ENCODE measurements at regions not wholly inside any gene's neighbourhood (a gene's known extent, or its start where the extent isn't known, plus 50 kb on each side); places are given as distances from the start of the nearest gene placed in this dataset.

DNA sequence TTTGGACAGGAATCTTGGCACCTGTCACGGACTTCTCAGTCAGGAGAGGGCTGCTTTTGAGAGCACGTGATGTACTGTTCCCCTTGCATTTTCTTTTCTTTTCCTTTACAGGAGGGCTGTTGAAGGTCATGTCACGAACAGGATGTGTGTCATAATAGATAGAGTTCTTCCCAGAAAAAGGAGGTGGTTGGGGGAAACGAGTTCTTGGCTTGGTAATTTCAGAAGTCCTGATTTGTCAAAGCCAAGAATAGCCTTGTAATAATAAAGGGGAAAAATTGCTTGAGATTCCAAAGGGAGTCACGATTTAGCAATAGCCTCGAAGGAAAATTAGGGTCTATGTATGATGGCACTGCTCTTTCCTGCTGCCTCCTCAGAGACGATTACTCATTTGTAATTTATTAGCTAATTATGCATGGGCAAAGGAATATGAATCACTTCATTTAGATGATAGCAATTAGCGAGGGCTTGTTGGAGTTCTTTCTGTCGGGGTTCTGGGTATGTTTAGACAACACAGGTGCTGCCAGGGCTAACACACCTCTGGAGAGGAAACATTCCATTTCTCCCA lies 277.7 kb upstream of the N4BP1 start:
- Histone ChIP-seq H3K27me3 (ENCODE audit: control insufficient read depth, insufficient read depth, low read length) (no peaks in the 10 kb centered on the region), H4K20me1 (ENCODE audit: control insufficient read depth, extremely low read depth, insufficient read depth, low read length) (no peaks in the 10 kb centered on the region), H3K27ac (ENCODE audit: insufficient read depth, low read length) (no peak overlapping the region), H3K4me3 (replicated peaks in 1 of 4; ENCODE audit: control extremely low read depth in 1 of 4, insufficient read depth in 1 of 4, low read depth in 3 of 4, low read length in 4 of 4) (no peak overlapping the region), H3K4me1 (ENCODE audit: control insufficient read depth, extremely low read depth, insufficient read depth, low read length) (no peaks in the 10 kb centered on the region), H3K36me3 (ENCODE audit: control insufficient read depth, insufficient read depth, low read length) (no peaks in the 10 kb centered on the region), H2AFZ (ENCODE audit: low read length) (no peak overlapping the region), H3K79me2 (ENCODE audit: control insufficient read depth, insufficient read depth, low read length) (no peaks in the 10 kb centered on the region), H3K9ac (ENCODE audit: insufficient read depth, low read length) (no peak overlapping the region), H3K9me3 (ENCODE audit: control insufficient read depth, insufficient read depth, low read depth, low read length) (no peaks in the 10 kb centered on the region), H3K4me2 (ENCODE audit: extremely low read depth, insufficient read depth, low read length) (no peak overlapping the region)
- no peak for DNase-seq (ENCODE audit: low read depth in 2 of 2)
- TF ChIP-seq, protein P1, sequence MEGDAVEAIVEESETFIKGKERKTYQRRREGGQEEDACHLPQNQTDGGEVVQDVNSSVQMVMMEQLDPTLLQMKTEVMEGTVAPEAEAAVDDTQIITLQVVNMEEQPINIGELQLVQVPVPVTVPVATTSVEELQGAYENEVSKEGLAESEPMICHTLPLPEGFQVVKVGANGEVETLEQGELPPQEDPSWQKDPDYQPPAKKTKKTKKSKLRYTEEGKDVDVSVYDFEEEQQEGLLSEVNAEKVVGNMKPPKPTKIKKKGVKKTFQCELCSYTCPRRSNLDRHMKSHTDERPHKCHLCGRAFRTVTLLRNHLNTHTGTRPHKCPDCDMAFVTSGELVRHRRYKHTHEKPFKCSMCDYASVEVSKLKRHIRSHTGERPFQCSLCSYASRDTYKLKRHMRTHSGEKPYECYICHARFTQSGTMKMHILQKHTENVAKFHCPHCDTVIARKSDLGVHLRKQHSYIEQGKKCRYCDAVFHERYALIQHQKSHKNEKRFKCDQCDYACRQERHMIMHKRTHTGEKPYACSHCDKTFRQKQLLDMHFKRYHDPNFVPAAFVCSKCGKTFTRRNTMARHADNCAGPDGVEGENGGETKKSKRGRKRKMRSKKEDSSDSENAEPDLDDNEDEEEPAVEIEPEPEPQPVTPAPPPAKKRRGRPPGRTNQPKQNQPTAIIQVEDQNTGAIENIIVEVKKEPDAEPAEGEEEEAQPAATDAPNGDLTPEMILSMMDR (conservative IDR thresholded peaks at IDR 0.05 in 1 of 2, IDR thresholded peaks at IDR 0.05 in 1 of 2; ENCODE audit: low read depth in 1 of 2, low read length in 2 of 2), result no peak
- TF ChIP-seq EZH2 (IDR thresholded peaks at IDR 0.05; ENCODE audit: low read length, missing control alignments), result no peak

DNA sequence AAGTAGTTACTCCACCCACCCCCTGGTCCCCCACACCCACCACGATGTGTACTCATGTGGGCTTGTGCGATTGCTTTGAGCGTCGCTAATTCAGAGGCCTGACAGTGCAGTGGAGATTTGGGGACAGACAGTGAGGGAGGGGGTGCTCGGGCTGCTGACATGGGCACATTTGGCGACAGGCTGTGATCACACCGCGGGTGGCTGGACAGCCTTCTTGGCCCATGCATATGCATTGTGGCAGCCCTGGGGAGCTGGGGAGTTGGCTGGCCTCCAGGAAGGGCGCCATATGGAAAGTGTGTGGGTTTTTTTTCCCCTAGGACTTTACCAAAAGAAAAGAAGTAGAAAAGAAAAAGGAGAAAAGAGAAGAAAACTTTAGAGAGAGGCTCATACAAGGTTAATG lies 275.5 kb upstream of the N4BP1 start:
- H3K4me2 ChIP-seq (ENCODE audit: extremely low read depth, insufficient read depth, low read length), result no peak overlapping the region
- H3K27ac ChIP-seq (ENCODE audit: insufficient read depth, low read length), result no peak overlapping the region
- H3K9ac ChIP-seq (ENCODE audit: insufficient read depth, low read length), result no peak overlapping the region
- TF ChIP-seq, protein P1 (conservative IDR thresholded peaks at IDR 0.05 in 1 of 2, IDR thresholded peaks at IDR 0.05 in 1 of 2; ENCODE audit: low read depth in 1 of 2, low read length in 2 of 2), result no peak
- no peak for TF ChIP-seq EZH2 (IDR thresholded peaks at IDR 0.05; ENCODE audit: low read length, missing control alignments)
- no peaks in the 10 kb centered on the region for H3K79me2 ChIP-seq (ENCODE audit: control insufficient read depth, insufficient read depth, low read length)
- no peaks in the 10 kb centered on the region for H3K36me3 ChIP-seq (ENCODE audit: control insufficient read depth, insufficient read depth, low read length)
- no peaks in the 10 kb centered on the region for H3K4me1 ChIP-seq (ENCODE audit: control insufficient read depth, extremely low read depth, insufficient read depth, low read length)
- DNase-seq (ENCODE audit: low read depth in 2 of 2), result no peak
- H3K9me3 ChIP-seq (ENCODE audit: control insufficient read depth, insufficient read depth, low read depth, low read length), result no peaks in the 10 kb centered on the region
- H2AFZ ChIP-seq (ENCODE audit: low read length), result no peak overlapping the region
- no peaks in the 10 kb centered on the region for H3K27me3 ChIP-seq (ENCODE audit: control insufficient read depth, insufficient read depth, low read length)
- no peak overlapping the region for H3K4me3 ChIP-seq (replicated peaks in 1 of 4; ENCODE audit: control extremely low read depth in 1 of 4, insufficient read depth in 1 of 4, low read depth in 3 of 4, low read length in 4 of 4)
- H4K20me1 ChIP-seq (ENCODE audit: control insufficient read depth, extremely low read depth, insufficient read depth, low read length), result no peaks in the 10 kb centered on the region

DNA sequence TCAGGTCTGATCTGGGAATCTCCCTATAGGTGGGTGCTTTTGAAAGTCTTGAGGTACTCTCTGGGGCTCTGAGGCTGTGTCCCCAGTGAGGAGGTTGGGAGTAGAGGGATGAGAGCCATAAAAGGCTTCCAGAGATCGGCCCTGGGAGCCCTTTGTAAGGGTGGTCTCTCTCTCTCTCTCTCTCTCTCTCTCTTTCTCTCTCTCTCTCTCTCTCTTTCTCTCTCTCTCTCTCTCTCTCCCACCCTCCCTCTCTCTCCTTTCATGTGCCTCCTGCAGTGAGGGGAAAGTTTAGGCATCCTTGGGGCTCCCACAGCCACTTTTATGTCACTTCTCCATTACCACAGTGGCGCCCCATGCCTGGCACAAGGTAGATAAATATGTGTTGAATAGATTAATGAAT lies 271.3 kb upstream of the N4BP1 start:
- Histone ChIP-seq H2AFZ (ENCODE audit: low read length) (no peak overlapping the region), H3K36me3 (ENCODE audit: control insufficient read depth, insufficient read depth, low read length) (no peaks in the 10 kb centered on the region), H3K79me2 (ENCODE audit: control insufficient read depth, insufficient read depth, low read length) (no peaks in the 10 kb centered on the region), H3K9ac (ENCODE audit: insufficient read depth, low read length) (no peak overlapping the region), H3K4me2 (ENCODE audit: extremely low read depth, insufficient read depth, low read length) (no peak overlapping the region), H3K27ac (ENCODE audit: insufficient read depth, low read length) (no peak overlapping the region), H3K9me3 (ENCODE audit: control insufficient read depth, insufficient read depth, low read depth, low read length) (no peaks in the 10 kb centered on the region), H3K4me1 (ENCODE audit: control insufficient read depth, extremely low read depth, insufficient read depth, low read length) (no peaks in the 10 kb centered on the region), H4K20me1 (ENCODE audit: control insufficient read depth, extremely low read depth, insufficient read depth, low read length) (no peaks in the 10 kb centered on the region), H3K4me3 (replicated peaks in 1 of 4; ENCODE audit: control extremely low read depth in 1 of 4, insufficient read depth in 1 of 4, low read depth in 3 of 4, low read length in 4 of 4) (no peak overlapping the region), H3K27me3 (ENCODE audit: control insufficient read depth, insufficient read depth, low read length) (no peaks in the 10 kb centered on the region)
- TF ChIP-seq EZH2 (IDR thresholded peaks at IDR 0.05; ENCODE audit: low read length, missing control alignments), result no peak
- TF ChIP-seq, protein P1 (conservative IDR thresholded peaks at IDR 0.05 in 1 of 2, IDR thresholded peaks at IDR 0.05 in 1 of 2; ENCODE audit: low read depth in 1 of 2, low read length in 2 of 2), result no peak
- DNase-seq (ENCODE audit: low read depth in 2 of 2), result no peak

All from fibroblast of lung (primary cell).